Prostate gland (tissue), 2 donors: ENCODE measurements at regions not wholly inside any gene's neighbourhood (a gene's known extent, or its start where the extent isn't known, plus 50 kb on each side); places are given as distances from the start of the nearest gene placed in this dataset.
"Not testable (repeated sequence)": the region's sequence is repeated elsewhere in the genome, so short reads cannot be mapped to it uniquely, and the experiment has no call there.

ENCODE experiments used
- DNase-seq: peaks from one replicate; pipeline ENCODE4 v3.0.0-alpha.2; 2019; ENCODE audit warnings: low spot score
- H3K27ac ChIP-seq, 2 donors: fragments of 200-600 bp; sonication (generic); 2 replicates each; pipeline ENCODE4 v1.5.1; 2017 to 2019
- H3K27me3 ChIP-seq: fragments of 200-600 bp; sonication (generic); replicated peaks from 2 replicates; pipeline ENCODE4 v1.5.1; 2019; ENCODE audit not compliant: insufficient read depth
- H3K36me3 ChIP-seq, 2 donors: fragments of 200-600 bp; sonication (generic); 1 replicate in 1 of 2; 2 replicates in 1 of 2; pipeline versions ENCODE4 v1.5.1 to v1.8.1; 2017 to 2019
- H3K4me1 ChIP-seq: fragments of 200-600 bp; sonication (generic); replicated peaks from 2 replicates; pipeline ENCODE4 v1.5.1; 2019
- H3K4me3 ChIP-seq, 2 donors: fragments of 200-600 bp; sonication (generic); 2 replicates each; pipeline ENCODE4 v1.5.1; 2017 to 2019
- H3K9me3 ChIP-seq: fragments of 200-600 bp; sonication (generic); 2 replicates; pipeline ENCODE4 v1.5.1; 2017
- CTCF ChIP-seq, 4 experiments: fragments of 200-600 bp in 2 of 4; fragments of 450-650 bp in 2 of 4; sonication (generic) in 2 of 4; IDR thresholded peaks; 1 replicate in 3 of 4; 2 replicates in 1 of 4; pipeline ENCODE4 v1.5.1; 2016 to 2019; ENCODE audit warnings: antibody characterized with exemption in 4 of 4, mild to moderate bottlenecking in 2 of 4, moderate library complexity in 2 of 4
- POLR2A ChIP-seq: fragments of 450-650 bp; IDR thresholded peaks from one replicate; pipeline ENCODE4 v1.6.1; 2016; ENCODE audit warnings: antibody characterized with exemption, mild to moderate bottlenecking
- POLR2AphosphoS5 ChIP-seq: sonication (generic); formaldehyde crosslinking; IDR thresholded peaks from one replicate; pipeline ENCODE4 v1.6.1; 2017; ENCODE audit warnings: antibody characterized with exemption
- WGBS: methylation state at CpG from one replicate; pipeline ENCODE4 v1.1.5; 2018; 5-methylcytosine and 5-hydroxymethylcytosine counted together
- intact Hi-C: fragments of 100-400 bp; cut with DNase I; formaldehyde crosslinking; loops from one replicate; pipeline ENCODE4 v1.14.2; 2022

- Histone ChIP-seq H3K9me3 (no peaks in the 10 kb centered on the region), H3K27ac (no peak overlapping the region), H3K4me3 (no peak overlapping the region), H3K4me1 (no peaks in the 10 kb centered on the region), H3K36me3 (no peaks in the 10 kb centered on the region), H3K27me3 (no peaks in the 10 kb centered on the region)
- 76% methylated on average over 7 of the region's 7 CpGs for WGBS
- DNase-seq = no peak
- TF ChIP-seq POLR2A (no peak), POLR2AphosphoS5 (no peak), CTCF (IDR thresholded peaks at IDR 0.05) (no peak)
- intact Hi-C loops = no loop called here
Measured at GRCh38 chr20:24842918-24843715, 106.0 kb upstream of the CST7 start.

- intact Hi-C loops = no loop called here
- 69% methylated on average over 5 of the region's 5 CpGs for WGBS
Measured at GRCh38 chr20:24850176-24850575, 98.9 kb upstream of the CST7 start.

DNA sequence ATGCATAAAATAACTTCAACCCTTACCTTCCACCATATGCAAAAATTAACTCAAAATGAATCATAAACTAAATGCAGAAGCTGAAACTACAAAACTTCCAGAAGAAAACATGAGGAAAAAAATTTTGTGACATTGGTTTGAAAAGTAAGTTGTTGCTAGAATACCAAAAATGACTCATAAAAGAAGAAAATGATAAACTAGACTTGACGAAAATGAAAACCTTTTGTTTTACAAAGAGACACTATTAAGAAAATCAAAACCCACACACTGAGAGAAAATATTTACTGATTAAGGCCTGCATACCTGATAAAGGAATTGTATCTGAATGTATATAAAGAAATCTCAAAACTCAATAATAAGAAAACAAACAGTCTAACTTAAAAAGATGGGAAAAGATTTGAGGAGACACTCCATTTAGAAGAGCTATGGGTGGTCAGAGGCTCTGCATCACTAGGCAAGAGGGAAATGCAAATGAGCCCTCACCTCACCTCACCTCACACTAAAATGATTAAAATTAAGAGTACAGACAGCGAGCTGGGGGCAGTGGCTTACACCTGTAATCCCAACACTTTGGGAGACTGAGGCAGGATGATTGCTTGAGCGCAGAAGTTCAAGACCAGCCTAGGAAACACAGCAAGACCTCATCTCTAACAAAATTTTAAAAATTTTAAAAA lies 97.6 kb upstream of the CST7 start:
- H3K9me3 ChIP-seq = no peaks in the 10 kb centered on the region
- H3K4me1 ChIP-seq = no peaks in the 10 kb centered on the region
- H3K27ac ChIP-seq = no peak overlapping the region
- 84% methylated on average over 3 of the region's 3 CpGs for WGBS
- intact Hi-C loops = no loop called here
- DNase-seq = no peak
- no peak overlapping the region for H3K4me3 ChIP-seq
- TF ChIP-seq CTCF (IDR thresholded peaks at IDR 0.05) = no peak
- no peak for TF ChIP-seq POLR2AphosphoS5
- TF ChIP-seq POLR2A = no peak
- H3K36me3 ChIP-seq = no peaks in the 10 kb centered on the region
- H3K27me3 ChIP-seq = no peaks in the 10 kb centered on the region

More at GRCh38 chr20:24850176-24850575, 98.9 kb upstream of the CST7 start:
- TF ChIP-seq CTCF (IDR thresholded peaks at IDR 0.05) = no peak
- TF ChIP-seq POLR2AphosphoS5 = no peak
- TF ChIP-seq POLR2A = no peak
- Histone ChIP-seq H3K4me3 (no peak overlapping the region), H3K4me1 (no peaks in the 10 kb centered on the region), H3K27me3 (no peaks in the 10 kb centered on the region), H3K27ac (no peak overlapping the region), H3K36me3 (no peaks in the 10 kb centered on the region), H3K9me3 (no peaks in the 10 kb centered on the region)
- DNase-seq = no peak

DNA sequence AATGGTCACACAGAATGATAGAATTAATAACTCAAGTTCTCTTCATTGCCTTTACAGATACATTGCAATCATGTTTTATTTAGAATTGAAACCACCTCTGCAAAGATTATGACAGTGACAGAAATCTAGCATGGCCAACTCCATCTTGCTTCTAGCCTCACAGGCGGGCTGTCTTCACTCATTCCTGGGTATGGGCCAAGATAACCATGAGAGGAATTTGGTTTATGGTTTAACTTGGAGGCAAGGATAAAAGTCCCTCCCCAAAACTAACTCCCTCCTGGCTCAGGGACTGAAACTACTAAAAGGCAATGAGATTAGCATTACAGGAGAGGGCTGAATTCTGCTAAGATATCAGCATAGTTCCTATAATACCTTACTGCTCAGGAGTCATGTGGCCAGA lies 95.2 kb upstream of the CST7 start:
- TF ChIP-seq POLR2AphosphoS5 = no peak
- TF ChIP-seq POLR2A = no peak
- no peak for TF ChIP-seq CTCF (IDR thresholded peaks at IDR 0.05)
- Histone ChIP-seq H3K27ac (no peak overlapping the region), H3K9me3 (no peaks in the 10 kb centered on the region), H3K36me3 (no peaks in the 10 kb centered on the region), H3K4me1 (no peaks in the 10 kb centered on the region), H3K4me3 (no peak overlapping the region), H3K27me3 (no peaks in the 10 kb centered on the region)
- DNase-seq = no peak
- intact Hi-C loops = no loop called here
- 23% methylated on average over 1 of the region's 1 CpG for WGBS

DNA sequence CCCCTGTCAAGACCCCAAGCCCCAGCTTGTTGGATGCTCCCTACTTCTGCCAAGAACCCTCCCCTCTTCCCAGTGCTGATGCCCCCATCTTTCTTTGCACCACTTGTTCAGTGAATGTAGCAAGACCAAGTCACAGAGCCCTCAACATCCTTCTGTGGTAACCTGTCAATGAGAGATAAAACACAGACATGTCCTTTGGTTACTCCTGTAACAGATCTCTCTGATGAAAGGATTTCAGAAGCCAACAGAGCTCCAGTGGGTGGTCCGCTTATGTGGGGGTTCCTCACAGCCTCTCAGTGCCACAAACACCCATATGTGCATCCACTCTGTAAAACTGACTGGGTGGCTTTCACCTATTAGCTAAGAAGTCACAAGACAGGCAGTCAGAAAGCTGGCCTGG lies 93.2 kb upstream of the CST7 start:
- intact Hi-C loops = no loop called here

GRCh38 chr20:24858500-24858899 lies 90.6 kb upstream of the CST7 start:
- H3K9me3 ChIP-seq, DNase-seq, H3K27ac ChIP-seq, H3K36me3 ChIP-seq, H3K4me3 ChIP-seq, intact Hi-C loops, H3K4me1 ChIP-seq, H3K27me3 ChIP-seq: not testable (repeated sequence)
- WGBS = 94% methylated on average over 9 of the region's 9 CpGs

More for the DNA sequence above, 93.2 kb upstream of the CST7 start:
- Histone ChIP-seq H3K4me3 (no peak overlapping the region), H3K27ac (no peak overlapping the region), H3K27me3 (no peaks in the 10 kb centered on the region), H3K36me3 (no peaks in the 10 kb centered on the region), H3K4me1 (no peaks in the 10 kb centered on the region), H3K9me3 (no peaks in the 10 kb centered on the region)
- 90% methylated on average over 1 of the region's 1 CpG for WGBS
- DNase-seq = no peak
- TF ChIP-seq POLR2AphosphoS5 = no peak
- no peak for TF ChIP-seq POLR2A
- TF ChIP-seq CTCF (IDR thresholded peaks at IDR 0.05) = no peak
